Right ventricle myocardium superior (tissue), 1 donor: ENCODE measurements at regions not wholly inside any gene's neighbourhood (a gene's known extent, or its start where the extent isn't known, plus 50 kb on each side); places are given as distances from the start of the nearest gene placed in this dataset.
A peak's percentile ranks its signal among the peaks of the same experiment; 100 is the strongest.

Experiments
- ATAC-seq: fragments of 200-7000 bp; cut with Tn5 transposase; one replicate; pipeline ENCODE4 v1.9.1; 2020; ENCODE audit warnings: mild to moderate bottlenecking; ENCODE audit not compliant: poor library complexity
- DNase-seq: peaks from one replicate; pipeline ENCODE4 v3.0.0-alpha.2; 2020
- intact Hi-C: fragments of 100-400 bp; cut with DNase I; formaldehyde crosslinking; loops from one replicate; pipeline ENCODE4 v1.11.2; 2022
- donor health status: DM: no; HTN: yes; CAD: no; lungs with severe emphysema.

DNA sequence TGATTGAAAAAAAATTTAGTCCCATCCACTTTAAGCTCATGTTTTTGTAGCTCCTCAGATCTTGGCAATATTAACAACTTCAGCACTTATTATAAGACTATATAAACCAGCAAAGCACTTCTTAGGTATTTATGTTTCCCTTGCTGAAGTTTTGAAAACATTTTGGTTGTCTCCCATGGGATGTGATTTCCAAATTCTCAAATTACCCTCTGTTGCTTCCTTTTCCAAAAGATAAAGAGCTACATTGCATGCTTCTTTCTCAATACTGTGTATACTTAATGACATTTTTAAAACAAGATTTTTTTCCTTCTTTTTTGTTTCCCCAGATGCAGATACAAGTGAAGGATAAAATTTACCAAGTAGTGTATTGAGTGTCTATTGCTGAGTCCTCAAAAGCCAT, 567.1 kb downstream of the CSNK1G3 start:
- ATAC-seq (no peak), DNase-seq (no peak)
- intact Hi-C loops, result no loop called here

DNA sequence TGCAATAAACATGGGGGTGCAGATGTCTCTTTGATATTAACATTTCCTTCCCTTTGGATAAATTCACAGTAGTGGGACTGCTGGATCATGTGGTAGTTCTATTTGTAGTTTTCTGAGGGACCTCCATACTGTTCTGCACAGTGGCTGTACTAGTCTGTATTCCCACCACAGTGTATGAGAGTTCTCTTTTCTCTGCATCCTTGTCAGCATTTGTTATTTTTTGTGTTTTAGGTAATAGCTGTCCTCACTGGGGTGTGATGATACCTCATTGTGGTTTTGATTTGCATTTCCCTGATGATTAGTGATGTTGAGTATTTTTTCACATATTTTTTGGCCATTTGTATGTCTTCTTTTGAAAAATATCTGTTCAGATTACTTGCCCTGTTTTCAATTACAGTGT, 562.5 kb downstream of the CSNK1G3 start:
- ATAC-seq (no peak), DNase-seq (no peak)
- intact Hi-C loops, result no loop called here

GRCh38 chr5:124072570-124072969, 560.6 kb downstream of the CSNK1G3 start:
- ATAC-seq (no peak), DNase-seq (no peak)
- intact Hi-C loops, result no loop called here

DNA sequence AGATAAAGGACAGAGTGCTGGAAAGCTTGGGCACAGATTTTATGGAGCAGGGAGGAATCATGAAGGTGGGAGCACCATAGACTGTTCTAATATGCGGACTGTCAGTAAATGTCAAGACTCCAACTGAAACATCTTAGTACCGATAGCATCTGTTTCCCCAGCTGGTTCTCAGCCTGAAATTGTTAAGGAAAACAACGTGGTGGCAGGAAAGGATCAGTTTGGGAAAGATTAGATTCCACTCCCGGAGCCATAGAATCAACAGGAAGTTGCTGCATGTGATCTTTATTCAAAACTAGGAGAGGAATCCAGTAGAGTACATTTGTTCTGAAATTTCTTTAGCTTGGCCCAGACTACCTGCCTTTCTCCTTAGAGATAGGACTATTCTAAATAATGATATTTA, 559.1 kb downstream of the CSNK1G3 start:
- intact Hi-C loops, result no loop called here
- DNase-seq (no peak), ATAC-seq (no peak)

DNA sequence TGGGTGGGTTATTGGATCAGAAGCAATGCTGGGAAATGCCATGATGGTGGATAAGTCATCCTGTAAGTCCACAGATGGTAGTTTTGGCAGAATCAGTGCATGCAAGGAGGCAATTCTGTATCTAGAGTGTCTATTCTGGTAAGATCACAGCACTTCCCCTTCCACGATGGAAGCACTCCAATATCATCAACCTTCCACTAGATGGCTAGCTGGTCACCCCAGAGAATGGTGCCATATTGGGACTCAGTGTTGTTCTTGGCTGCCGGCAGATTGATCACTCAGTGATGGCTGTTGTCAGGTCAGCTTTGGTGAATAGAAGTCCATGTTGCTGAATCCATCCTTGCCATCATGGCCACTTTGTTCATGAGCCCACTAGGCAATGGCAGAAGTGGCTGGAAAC, 553.5 kb downstream of the CSNK1G3 start:
- intact Hi-C loops, result no loop called here
- DNase-seq, result no peak

DNA sequence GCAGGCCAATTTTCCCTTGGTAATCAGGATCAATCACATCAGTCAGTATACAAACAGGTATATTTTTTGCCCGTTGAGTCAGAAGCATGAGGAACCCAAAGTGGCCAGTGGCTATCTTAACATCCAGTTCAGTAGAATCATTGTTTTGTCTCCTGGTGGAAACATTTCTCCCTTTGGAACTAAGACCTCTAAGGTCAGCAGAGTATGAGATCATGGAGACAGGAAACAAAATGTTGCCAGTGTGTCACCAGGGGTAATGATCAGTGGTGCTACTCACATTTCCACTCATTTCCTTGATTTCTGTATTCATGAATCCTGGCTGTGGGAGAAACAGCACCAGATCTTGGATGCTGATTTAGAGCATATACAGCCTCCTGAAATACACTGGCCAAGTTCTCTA, 553.0 kb downstream of the CSNK1G3 start:
- ATAC-seq (no peak), DNase-seq (no peak)
- intact Hi-C loops, result no loop called here

More for the DNA sequence above, 553.5 kb downstream of the CSNK1G3 start:
- no peak for ATAC-seq

GRCh38 chr5:124061663-124062062, 549.7 kb downstream of the CSNK1G3 start:
- intact Hi-C loops, result no loop called here
- DNase-seq, result no peak
- ATAC-seq, result peak; percentile 55

GRCh38 chr5:124061068-124061430, 549.1 kb downstream of the CSNK1G3 start:
- intact Hi-C loops, result no loop called here
- ATAC-seq (no peak), DNase-seq (no peak)

DNA sequence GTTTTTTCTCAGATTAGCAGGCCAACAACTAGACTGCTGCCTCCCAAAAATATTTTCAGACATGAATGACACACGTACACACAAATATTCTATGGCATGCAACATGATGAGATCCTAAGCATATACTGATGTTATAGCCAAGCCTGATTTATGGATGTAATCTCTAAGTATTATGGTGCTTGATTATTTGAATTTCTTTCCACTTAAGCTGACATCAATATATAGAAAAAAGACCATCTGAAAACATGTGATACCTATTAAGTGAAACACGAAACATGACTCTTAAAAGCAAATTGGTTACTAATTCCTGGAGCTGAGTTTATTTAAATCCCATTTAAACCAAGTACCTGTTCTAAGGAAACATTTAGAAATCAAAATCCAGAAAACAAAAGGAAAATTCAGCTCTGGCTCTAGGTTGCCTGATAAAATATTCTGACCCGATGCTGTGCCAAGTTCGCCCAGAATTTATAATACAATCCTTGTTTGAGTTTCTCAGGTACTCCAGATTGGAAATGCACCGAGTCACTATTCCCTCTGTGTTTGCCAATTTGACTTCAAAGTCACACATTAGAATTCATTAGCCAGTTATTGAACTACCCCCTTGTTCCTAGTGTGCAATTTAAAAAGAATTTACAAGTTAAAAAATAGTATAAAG, 548.6 kb downstream of the CSNK1G3 start:
- no peak for ATAC-seq
- no peak for DNase-seq
- intact Hi-C loops, result no loop called here

DNA sequence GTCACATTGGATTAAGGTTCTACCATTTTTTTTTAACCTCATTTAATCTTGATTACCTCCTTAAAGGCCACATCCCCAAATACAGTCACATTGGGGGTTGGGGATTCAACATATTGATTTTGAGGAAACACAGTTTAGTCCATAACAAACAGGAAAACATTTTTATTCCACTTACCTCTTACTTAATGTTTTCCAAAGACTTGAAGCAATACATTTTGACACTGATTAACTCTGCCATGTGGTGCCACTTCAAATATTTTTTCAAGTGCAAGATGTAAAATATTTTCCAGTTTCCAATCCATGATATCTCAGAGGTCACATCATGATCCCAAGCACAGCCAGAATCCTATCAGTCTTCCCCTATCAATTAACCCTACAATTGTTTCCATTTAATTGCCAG, 548.0 kb downstream of the CSNK1G3 start:
- DNase-seq, result no peak
- intact Hi-C loops, result no loop called here
- ATAC-seq, result no peak

DNA sequence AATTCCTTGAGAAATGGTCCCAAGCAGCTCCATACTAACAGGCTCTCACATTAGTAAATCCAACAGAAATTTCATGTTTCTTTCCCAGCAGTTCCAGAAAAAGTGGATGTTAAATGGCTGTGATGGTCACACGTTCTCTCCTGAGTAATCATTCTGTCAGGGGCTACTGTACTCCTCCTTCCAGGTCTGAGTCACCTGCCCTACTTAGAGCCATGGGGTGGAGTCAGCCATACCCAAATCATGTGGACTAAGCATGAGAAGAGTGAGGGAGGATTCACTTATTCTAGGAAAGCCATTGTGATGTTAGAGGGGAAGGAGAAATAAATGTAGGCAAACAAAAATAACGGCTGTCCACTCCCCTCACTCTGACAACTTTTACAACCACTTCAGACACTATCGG, 547.2 kb downstream of the CSNK1G3 start:
- DNase-seq (no peak), ATAC-seq (no peak)
- intact Hi-C loops, result no loop called here

GRCh38 chr5:124057724-124058231, 545.8 kb downstream of the CSNK1G3 start:
- DNase-seq (no peak), ATAC-seq (peak; percentile 52)
- intact Hi-C loops, result no loop called here

GRCh38 chr5:124056991-124057723, 545.2 kb downstream of the CSNK1G3 start:
- DNase-seq (peak; percentile 47), ATAC-seq (peak; percentile 65)
- intact Hi-C loops, result no loop called here

DNA sequence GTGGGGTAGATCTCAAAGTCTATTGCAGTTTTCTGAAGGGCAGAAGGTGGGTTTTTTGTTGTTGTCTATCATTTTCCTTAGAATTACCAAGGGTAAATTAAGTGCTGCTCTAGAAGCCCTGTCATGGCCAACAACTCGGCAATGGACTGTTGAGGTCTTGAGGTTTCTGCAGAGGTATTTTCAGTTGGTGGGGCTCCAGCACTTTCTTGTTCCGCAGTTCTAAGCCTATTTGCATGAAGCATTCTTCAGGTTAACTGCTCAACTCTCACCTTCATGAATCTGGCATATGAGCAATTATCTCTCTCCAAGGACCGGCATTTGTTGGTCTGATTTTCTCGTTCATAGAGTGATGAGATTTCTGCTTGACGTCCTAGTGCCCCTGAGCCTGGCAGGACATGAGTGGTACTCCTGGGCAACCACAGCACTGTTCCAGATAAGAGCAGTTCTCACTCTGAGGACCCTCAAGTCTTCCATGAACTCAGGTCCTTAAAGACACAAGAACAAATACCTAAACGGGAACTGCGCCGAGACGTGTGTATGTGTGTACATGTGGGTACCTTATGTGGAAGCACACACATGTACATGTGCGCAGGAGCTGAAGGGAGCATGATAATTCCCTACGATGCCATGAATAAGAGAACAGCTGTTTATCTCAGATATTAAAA, 544.5 kb downstream of the CSNK1G3 start:
- no peak for ATAC-seq
- intact Hi-C loops, result no loop called here
- no peak for DNase-seq

DNA sequence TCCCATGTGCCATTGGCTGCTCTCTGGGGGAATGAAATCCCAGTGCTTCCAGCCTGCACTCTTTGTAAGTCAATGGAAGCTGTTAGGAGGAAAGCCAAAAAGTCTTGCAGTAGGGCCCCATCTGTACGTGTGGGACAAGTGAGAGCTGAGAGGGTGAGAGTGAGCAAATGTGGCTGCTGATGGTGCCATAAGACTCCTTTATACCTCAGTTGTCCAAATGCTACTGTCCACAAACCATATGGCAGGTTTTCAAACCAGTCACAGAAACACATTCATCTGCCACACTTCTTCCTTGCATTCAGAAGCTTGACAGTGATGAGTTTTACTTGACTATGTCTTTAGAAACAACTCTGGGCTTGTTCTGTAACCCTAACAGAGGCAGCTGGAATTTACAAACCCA, 543.8 kb downstream of the CSNK1G3 start:
- no peak for ATAC-seq
- DNase-seq, result no peak
- intact Hi-C loops, result no loop called here

DNA sequence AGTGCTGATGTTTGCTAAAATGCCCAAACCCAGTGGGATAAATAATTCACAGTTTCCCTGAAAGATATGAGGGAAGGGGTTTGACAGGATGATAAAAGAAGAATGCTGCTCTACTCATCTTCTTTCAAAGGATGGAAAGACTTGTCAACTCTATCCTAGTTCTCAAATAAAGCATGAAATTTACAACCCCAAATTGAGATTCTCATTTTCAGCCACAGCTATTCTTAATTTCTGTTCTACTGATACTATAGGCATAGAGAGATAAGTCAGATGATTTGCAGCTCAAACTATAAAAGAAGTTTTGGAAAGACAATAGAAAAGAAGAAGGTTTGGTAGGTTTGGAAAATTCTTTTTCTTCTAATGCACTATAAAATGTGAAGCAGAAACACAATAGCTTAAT, 542.6 kb downstream of the CSNK1G3 start:
- ATAC-seq, result no peak
- intact Hi-C loops, result no loop called here
- no peak for DNase-seq

- no peak for ATAC-seq
- intact Hi-C loops, result no loop called here
- no peak for DNase-seq
These were observed 541.4 kb downstream of the CSNK1G3 start for GRCh38 chr5:124053340-124053739.

- no peak for ATAC-seq
- intact Hi-C loops, result no loop called here
These were observed 540.2 kb downstream of the CSNK1G3 start for GRCh38 chr5:124052201-124052600.

GRCh38 chr5:124050120-124050770, 538.3 kb downstream of the CSNK1G3 start:
- ATAC-seq, result no peak
- no peak for DNase-seq
- intact Hi-C loops, result no loop called here

More at GRCh38 chr5:124052201-124052600, 540.2 kb downstream of the CSNK1G3 start:
- no peak for DNase-seq
